Left ventricle myocardium superior (tissue), 1 donor: ENCODE measurements at regions not wholly inside any gene's neighbourhood (a gene's known extent, or its start where the extent isn't known, plus 50 kb on each side); places are given as distances from the start of the nearest gene placed in this dataset.
"Not testable (repeated sequence)": the region's sequence is repeated elsewhere in the genome, so short reads cannot be mapped to it uniquely, and the experiment has no call there.

ENCODE experiments used
- ATAC-seq: fragments of 200-7000 bp; cut with Tn5 transposase; one replicate; pipeline ENCODE4 v1.9.1; 2020; ENCODE audit warnings: mild to moderate bottlenecking, moderate library complexity
- DNase-seq: peaks from one replicate; pipeline ENCODE4 v3.0.0-alpha.2; 2020
- intact Hi-C: fragments of 100-400 bp; cut with micrococcal nuclease; formaldehyde crosslinking; loops from one replicate; pipeline ENCODE4 v1.11.0; 2022
- donor health status: DM: no; HTN: yes; CAD: no; lungs with severe emphysema.

DNA sequence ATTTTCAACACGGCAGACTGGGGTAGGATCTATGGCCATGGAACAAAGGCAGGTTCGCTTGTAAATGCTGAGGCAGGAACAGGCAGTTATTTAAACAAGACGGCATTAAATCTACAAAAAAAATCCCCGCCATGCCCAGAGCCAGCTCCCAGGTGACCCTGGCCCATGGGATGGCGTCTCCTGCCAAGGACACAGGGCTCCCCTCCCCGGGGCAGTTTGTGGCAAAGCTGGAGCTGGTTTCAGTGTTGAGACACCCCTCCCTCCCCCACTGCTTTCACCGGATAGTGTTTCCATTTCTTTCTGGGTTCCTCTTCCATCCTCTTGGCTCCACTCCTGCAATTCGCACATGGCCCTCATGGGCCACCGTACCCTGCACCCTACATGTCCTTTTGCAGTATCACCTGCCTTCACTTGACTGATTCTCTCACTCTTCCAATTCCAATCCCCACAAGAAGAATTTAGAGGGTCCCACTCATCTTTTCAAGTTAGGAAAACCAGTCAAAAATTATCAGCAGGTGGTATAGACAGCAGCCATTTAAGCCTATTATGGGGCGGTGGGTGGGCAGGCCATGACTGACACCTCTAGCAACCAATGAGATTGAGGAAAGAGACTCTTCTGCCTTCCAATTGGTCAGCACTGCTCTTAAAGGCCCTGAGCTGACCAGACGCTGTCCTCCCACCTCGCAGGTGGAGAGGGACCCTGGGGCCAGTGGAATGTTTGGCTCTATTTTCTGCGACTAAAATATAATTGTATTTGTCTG, 52.0 kb downstream of the OLIG1 start:
- DNase-seq (no peak), ATAC-seq (no peak)
- intact Hi-C loops, result no loop called here

GRCh38 chr21:33122507-33122906, 52.6 kb downstream of the OLIG1 start:
- no peak for DNase-seq
- no peak for ATAC-seq
- intact Hi-C loops, result no loop called here

GRCh38 chr21:33123374-33124123, 53.6 kb downstream of the OLIG1 start:
- no peak for ATAC-seq
- intact Hi-C loops, result no loop called here
- no peak for DNase-seq

GRCh38 chr21:33124889-33125288, 54.9 kb downstream of the OLIG1 start:
- DNase-seq (no peak), ATAC-seq (no peak)
- intact Hi-C loops, result no loop called here

DNA sequence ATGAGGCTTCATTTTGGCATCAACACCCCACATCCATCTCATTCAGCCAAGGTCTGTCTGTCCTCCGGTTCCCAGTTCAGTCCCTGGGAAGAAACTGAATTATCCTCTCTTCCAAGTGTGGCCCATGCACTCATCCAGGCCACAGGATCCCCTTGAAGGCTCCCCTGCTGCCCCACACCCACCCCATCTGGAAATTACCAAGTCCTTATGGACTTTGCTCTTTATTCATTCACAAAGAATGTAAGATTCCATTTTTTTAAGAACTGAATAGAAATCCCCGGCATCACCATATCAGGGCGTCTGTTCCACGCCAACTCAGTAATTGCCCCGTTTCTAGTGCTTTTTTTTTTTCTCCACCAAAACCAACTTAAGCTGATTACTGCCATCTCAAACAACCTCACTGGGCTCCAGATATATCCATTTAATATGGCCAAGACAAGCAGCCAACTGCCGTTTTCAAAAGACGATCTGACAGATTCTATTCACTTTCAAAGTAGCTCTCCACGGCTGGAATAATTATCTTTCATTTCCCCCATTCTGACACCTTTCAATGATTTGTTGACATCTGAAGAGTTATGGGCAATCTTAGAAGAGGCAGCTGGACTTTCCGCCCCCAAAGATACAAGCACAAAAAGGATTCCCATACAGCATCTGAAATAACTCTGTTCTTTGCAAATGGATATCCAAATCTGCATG, 55.9 kb downstream of the OLIG1 start:
- intact Hi-C loops, result no loop called here
- DNase-seq (no peak), ATAC-seq (no peak)

- ATAC-seq (no peak), DNase-seq (no peak)
- intact Hi-C loops, result no loop called here
Observed at GRCh38 chr21:33126569-33126968, 56.6 kb downstream of the OLIG1 start.

GRCh38 chr21:33127154-33127867, 57.4 kb downstream of the OLIG1 start:
- DNase-seq (peak; percentile 69), ATAC-seq (peak; percentile 91)
- intact Hi-C loops, result no loop called here

- DNase-seq, result no peak
- peak; percentile 50 for ATAC-seq
- intact Hi-C loops, result no loop called here
Observed at GRCh38 chr21:33127868-33128242, 57.9 kb downstream of the OLIG1 start.

DNA sequence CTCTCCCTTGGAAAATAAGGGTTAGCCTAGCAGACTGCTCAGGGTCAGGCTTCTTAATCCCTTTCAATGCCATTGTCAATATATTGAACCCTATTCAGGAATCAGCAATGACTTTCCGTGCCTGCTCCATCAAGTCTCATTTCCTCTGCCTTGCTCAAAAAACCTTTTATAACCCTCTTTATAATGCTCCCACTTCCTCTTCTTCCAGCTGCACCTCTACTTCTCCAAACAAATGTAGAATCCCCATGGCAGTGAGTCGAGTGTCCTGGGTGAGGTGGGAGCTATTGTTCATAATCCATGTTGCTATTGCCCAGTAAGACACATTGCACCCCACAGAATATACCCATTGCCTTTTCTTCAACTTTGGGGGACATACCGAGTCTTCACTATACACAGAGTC, 58.6 kb downstream of the OLIG1 start:
- ATAC-seq (no peak), DNase-seq (no peak)
- intact Hi-C loops, result no loop called here

DNA sequence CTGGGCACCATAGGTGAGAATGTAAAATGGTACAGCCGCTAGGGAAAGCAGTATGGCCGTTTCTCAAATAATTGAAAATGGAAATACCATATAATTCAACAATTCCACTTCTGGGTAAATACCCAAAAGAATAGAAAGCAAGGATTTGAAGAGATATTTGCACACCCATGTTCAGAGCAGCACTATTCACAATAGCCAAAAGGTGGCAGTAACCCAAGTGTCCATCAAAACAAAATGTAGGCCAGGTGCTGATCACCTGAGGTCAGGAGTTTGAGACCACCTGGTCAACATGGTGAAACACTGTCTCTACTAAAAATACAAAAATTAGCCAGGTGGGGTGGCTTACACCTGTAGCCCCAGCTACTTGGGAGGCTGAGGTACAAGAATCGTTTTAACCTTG, 62.1 kb downstream of the OLIG1 start:
- no peak for DNase-seq
- ATAC-seq, result no peak
- intact Hi-C loops, result no loop called here

GRCh38 chr21:33133892-33134291, 64.0 kb downstream of the OLIG1 start:
- DNase-seq, result no peak
- ATAC-seq, result no peak
- intact Hi-C loops, result no loop called here

DNA sequence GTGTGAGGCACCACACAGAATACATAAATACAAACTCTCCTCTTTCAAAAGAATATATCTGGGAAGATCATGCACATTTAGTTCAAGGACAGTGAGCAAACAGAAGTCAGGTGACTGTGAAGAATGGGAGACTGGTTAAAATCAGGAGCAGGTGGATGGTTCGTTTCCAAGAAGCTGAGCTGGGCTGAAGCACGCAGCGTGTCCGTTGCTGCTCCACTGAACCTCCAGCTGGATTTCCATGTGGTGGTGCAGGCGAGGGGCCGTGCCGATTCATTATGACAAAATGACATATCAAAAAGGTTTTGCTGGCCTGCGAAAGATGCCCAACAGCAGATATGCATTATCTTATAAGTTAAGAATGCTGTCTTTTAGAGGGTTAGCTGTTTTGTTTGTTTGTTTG, 66.0 kb downstream of the OLIG1 start:
- DNase-seq (no peak), ATAC-seq (no peak)
- intact Hi-C loops, result no loop called here

GRCh38 chr21:33136847-33137502, 67.0 kb downstream of the OLIG1 start:
- intact Hi-C loops, result no loop called here
- ATAC-seq, result no peak
- DNase-seq, result no peak

- DNase-seq (no peak), ATAC-seq (no peak)
- intact Hi-C loops, result no loop called here
Observed at GRCh38 chr21:33139084-33139483, 69.1 kb downstream of the OLIG1 start.

- DNase-seq (no peak), ATAC-seq (no peak)
- intact Hi-C loops, result no loop called here
Observed at GRCh38 chr21:33140288-33140687, 70.3 kb downstream of the OLIG1 start.

DNA sequence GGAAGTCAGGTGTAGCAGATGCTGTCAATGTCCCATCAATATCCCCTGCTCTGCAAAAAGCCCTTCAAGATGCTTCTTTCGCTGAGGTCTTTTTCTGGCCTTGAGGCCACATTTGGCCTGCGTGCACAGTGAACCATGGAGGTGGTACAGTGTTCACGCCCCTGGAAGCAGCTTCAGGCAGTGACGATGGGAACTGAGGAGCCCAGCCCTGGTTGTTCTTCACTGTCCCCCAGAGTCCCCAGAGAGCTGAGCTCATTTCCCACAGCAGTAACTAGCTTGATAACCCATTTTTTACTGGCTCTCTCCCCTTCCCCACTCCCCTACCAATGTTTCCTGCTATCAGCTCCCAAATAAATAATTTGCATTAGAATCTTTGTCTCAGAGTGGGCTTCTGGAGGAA, 76.5 kb downstream of the OLIG1 start:
- intact Hi-C loops, result no loop called here
- DNase-seq (no peak), ATAC-seq (no peak)

DNA sequence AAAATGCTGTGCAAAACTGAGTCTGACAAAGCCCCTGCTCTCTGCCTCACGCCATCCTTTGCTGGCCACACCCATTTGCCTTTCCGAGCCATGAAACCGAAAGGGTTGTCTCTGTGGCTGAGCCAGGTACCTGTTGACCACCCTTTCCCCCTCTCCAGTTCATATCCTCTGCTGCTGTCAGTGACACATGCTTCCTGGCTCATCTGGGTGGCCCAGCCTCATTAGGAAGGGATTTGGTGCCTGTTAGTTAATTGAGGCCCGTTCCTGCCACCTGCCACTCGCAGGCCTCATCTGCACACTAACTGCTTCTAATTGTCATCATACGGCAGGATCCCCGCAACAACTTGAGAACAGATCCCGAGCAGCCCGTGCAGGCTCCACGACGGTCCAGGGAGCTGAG, 79.2 kb downstream of the OLIG1 start:
- DNase-seq (no peak), ATAC-seq (no peak)
- intact Hi-C loops, result no loop called here

GRCh38 chr21:33150968-33151367, 78.8 kb upstream of the IFNAR2 start:
- ATAC-seq, DNase-seq, intact Hi-C loops: not testable (repeated sequence)
